ENCODE measurements at regions not wholly inside any gene's neighbourhood (a gene's known extent, or its start where the extent isn't known, plus 50 kb on each side); places are given as distances from the start of the nearest gene placed in this dataset.
"Not testable (repeated sequence)": the region's sequence is repeated elsewhere in the genome, so short reads cannot be mapped to it uniquely, and the experiment has no call there.

DNA sequence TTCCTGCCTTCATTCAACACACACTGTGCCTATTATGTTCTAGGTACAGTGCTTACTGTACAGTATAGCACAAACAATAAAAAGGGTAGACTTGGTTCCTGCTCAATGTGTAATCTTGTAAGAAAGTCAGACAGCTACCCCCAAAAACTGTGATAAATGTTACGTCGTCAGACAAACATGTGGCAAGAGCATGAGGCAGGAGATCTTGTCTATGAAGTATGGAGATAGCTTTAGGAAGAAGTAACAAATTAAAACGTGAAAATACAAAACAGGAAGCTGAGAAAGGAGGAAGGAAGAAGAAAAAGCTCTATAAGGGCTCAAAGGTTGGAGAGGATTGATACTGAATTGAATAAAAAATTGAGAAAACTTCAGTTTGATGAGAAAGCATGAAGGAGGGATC, 276.2 kb upstream of the HNRNPA3 start:
- DNase-seq (ENCODE audit: extremely low spot score, unreplicated experiment): no peak
- TF ChIP-seq, protein P1, sequence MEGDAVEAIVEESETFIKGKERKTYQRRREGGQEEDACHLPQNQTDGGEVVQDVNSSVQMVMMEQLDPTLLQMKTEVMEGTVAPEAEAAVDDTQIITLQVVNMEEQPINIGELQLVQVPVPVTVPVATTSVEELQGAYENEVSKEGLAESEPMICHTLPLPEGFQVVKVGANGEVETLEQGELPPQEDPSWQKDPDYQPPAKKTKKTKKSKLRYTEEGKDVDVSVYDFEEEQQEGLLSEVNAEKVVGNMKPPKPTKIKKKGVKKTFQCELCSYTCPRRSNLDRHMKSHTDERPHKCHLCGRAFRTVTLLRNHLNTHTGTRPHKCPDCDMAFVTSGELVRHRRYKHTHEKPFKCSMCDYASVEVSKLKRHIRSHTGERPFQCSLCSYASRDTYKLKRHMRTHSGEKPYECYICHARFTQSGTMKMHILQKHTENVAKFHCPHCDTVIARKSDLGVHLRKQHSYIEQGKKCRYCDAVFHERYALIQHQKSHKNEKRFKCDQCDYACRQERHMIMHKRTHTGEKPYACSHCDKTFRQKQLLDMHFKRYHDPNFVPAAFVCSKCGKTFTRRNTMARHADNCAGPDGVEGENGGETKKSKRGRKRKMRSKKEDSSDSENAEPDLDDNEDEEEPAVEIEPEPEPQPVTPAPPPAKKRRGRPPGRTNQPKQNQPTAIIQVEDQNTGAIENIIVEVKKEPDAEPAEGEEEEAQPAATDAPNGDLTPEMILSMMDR (conservative IDR thresholded peaks at IDR 0.05): no peak
- Mint-ChIP-seq H3K9me3 (no peaks in the 10 kb centered on the region), H3K27ac (no peak overlapping the region), H3K36me3 (no peaks in the 10 kb centered on the region), H3K4me1 (ENCODE audit: unreplicated experiment) (peaks cover 5% of the 10 kb centered on the region), H3K4me3 (no peak overlapping the region), H3K27me3 (peaks cover 67% of the 10 kb centered on the region)

- TF ChIP-seq, protein P1 (conservative IDR thresholded peaks at IDR 0.05): no peak
- Mint-ChIP-seq H3K27ac (no peak overlapping the region), H3K4me3 (no peak overlapping the region), H3K9me3 (peaks cover under 1% of the 10 kb centered on the region), H3K27me3 (peaks cover 28% of the 10 kb centered on the region), H3K36me3 (no peaks in the 10 kb centered on the region), H3K4me1 (ENCODE audit: unreplicated experiment) (no peaks in the 10 kb centered on the region)
- no peak for DNase-seq (ENCODE audit: extremely low spot score, unreplicated experiment)
These were observed 267.6 kb upstream of the HNRNPA3 start for GRCh38 chr2:176944998-176945397.

- DNase-seq (ENCODE audit: extremely low spot score, unreplicated experiment): no peak
- Mint-ChIP-seq H3K4me3 (no peak overlapping the region), H3K36me3 (no peaks in the 10 kb centered on the region), H3K27ac (no peak overlapping the region), H3K4me1 (ENCODE audit: unreplicated experiment) (no peaks in the 10 kb centered on the region), H3K27me3 (peaks cover 21% of the 10 kb centered on the region), H3K9me3 (peaks cover 5% of the 10 kb centered on the region)
- TF ChIP-seq, protein P1 (conservative IDR thresholded peaks at IDR 0.05): no peak
These were observed 264.8 kb upstream of the HNRNPA3 start for GRCh38 chr2:176947754-176948153.

DNA sequence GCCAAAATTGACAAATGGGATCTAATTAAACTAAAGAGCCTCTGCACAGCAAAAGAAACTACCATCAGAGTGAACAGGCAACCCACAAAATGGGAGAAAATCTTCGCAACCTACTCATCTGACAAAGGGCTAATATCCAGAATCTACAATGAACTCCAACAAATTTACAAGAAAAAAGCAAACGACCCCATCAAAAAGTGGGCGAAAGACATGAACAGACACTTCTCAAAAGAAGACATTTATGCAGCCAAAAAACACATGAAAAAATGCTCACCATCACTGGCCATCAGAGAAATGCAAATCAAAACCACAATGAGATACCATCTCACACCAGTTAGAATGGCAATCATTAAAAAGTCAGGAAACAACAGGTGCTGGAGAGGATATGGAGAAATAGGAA, 261.4 kb upstream of the HNRNPA3 start:
- H3K27ac Mint-ChIP-seq: not testable (repeated sequence)

DNA sequence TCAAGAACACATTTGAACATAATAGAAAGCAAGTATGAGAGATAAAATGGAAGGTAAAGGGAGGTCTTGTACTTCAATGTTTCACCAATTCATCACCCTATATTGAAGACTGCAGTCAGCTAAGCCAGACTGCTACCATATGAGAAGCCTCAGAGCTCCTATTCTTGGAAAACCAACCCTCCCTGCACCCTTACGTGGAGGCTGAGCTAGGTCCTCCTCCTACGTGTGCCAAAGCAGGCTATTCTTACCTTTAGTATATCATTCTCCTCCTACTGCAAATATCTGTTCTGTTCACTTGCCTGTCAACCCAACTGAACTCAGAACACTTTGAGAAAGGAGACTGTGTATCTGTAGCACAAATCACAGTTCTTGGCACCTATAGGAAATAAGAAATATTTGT, 255.8 kb upstream of the HNRNPA3 start:
- no peaks in the 10 kb centered on the region for H3K36me3 Mint-ChIP-seq
- TF ChIP-seq, protein P1 (conservative IDR thresholded peaks at IDR 0.05): no peak
- H3K27me3 Mint-ChIP-seq: peaks cover 47% of the 10 kb centered on the region
- DNase-seq (ENCODE audit: extremely low spot score, unreplicated experiment): no peak
- H3K9me3 Mint-ChIP-seq: no peaks in the 10 kb centered on the region
- peaks cover 14% of the 10 kb centered on the region for H3K4me1 Mint-ChIP-seq (ENCODE audit: unreplicated experiment)
- no peak overlapping the region for H3K4me3 Mint-ChIP-seq
- H3K27ac Mint-ChIP-seq: no peak overlapping the region

More for the DNA sequence above, 261.4 kb upstream of the HNRNPA3 start:
- peaks cover 29% of the 10 kb centered on the region for H3K27me3 Mint-ChIP-seq
- DNase-seq (ENCODE audit: extremely low spot score, unreplicated experiment); H3K4me3 Mint-ChIP-seq; H3K4me1 Mint-ChIP-seq (ENCODE audit: unreplicated experiment); H3K36me3 Mint-ChIP-seq; H3K9me3 Mint-ChIP-seq: not testable (repeated sequence)

- Mint-ChIP-seq H3K4me1 (ENCODE audit: unreplicated experiment) (peaks cover 24% of the 10 kb centered on the region), H3K4me3 (no peak overlapping the region), H3K9me3 (no peaks in the 10 kb centered on the region), H3K27ac (no peak overlapping the region), H3K36me3 (no peaks in the 10 kb centered on the region), H3K27me3 (peaks cover 57% of the 10 kb centered on the region)
- no peak for DNase-seq (ENCODE audit: extremely low spot score, unreplicated experiment)
- TF ChIP-seq, protein P1 (conservative IDR thresholded peaks at IDR 0.05): no peak
These were observed 253.0 kb upstream of the HNRNPA3 start for GRCh38 chr2:176959614-176960013.

Measured in type B pancreatic cell (in vitro differentiated cells).